Caco-2 (cell line): ENCODE measurements at regions not wholly inside any gene's neighbourhood (a gene's known extent, or its start where the extent isn't known, plus 50 kb on each side); places are given as distances from the start of the nearest gene placed in this dataset.

ENCODE experiments used
- BruUV-seq: library from RNA; stranded (reverse); fragments of 400-500 nt; replicated peaks from 2 replicates; lab custom pipeline; 2021; lab: Mats Ljungman, UMichigan
- CTCF ChIA-PET: fragments of 300-600 bp; sonication (Branson Sonifier 250); formaldehyde crosslinking; loops from one replicate; lab custom pipeline; 2022; ENCODE audit warnings: antibody characterized with exemption; lab: Charles Lee
- POLR2A ChIA-PET: fragments of 300-600 bp; sonication (Branson Sonifier 250); formaldehyde crosslinking; loops from one replicate; lab custom pipeline; 2022; ENCODE audit warnings: antibody characterized with exemption; lab: Charles Lee
- DNase-seq, 2 experiments: peaks; one replicate each; pipeline versions ENCODE4 v3.0.0 to v3.0.0-alpha.2; 2020 to 2022
- H3K27me3 ChIP-seq: replicated peaks from 2 replicates; pipeline ENCODE4 v1.6.0; 2011; ENCODE audit warnings: low read length; ENCODE audit not compliant: control insufficient read depth, insufficient read depth
- H3K36me3 ChIP-seq: 2 replicates; pipeline ENCODE4 v1.5.1; 2011; ENCODE audit warnings: low read length; ENCODE audit not compliant: control insufficient read depth, insufficient read depth
- H3K4me1 ChIP-seq: fragments of 250-450 bp; sonication (Bioruptor Pico); 2 replicates; pipeline ENCODE4 v1.5.1; 2020; ENCODE audit warnings: mild to moderate bottlenecking
- H3K4me3 ChIP-seq: 2 replicates; pipeline ENCODE4 v1.5.1; 2011; ENCODE audit warnings: low read depth, mild to moderate bottlenecking, control low read depth, low read length
- H3K9me3 ChIP-seq: fragments of 250-450 bp; sonication (Bioruptor Pico); 2 replicates; pipeline ENCODE4 v1.5.1; 2020; ENCODE audit warnings: mild to moderate bottlenecking, moderate library complexity
- H3K27ac Mint-ChIP-seq: one replicate; pipeline ENCODE4 v1.8.0; 2022; ENCODE audit warnings: mixed read lengths; ENCODE audit not compliant: unreplicated experiment
- H3K27me3 Mint-ChIP-seq: one replicate; pipeline ENCODE4 v1.8.0; 2022; ENCODE audit warnings: mixed read lengths; ENCODE audit not compliant: insufficient read depth, unreplicated experiment
- H3K36me3 Mint-ChIP-seq: one replicate; pipeline ENCODE4 v1.8.0; 2022; ENCODE audit warnings: mild to moderate bottlenecking, mixed read lengths; ENCODE audit not compliant: insufficient read depth, unreplicated experiment
- H3K4me1 Mint-ChIP-seq: one replicate; pipeline ENCODE4 v1.8.0; 2022; ENCODE audit warnings: low read depth, mixed read lengths; ENCODE audit not compliant: unreplicated experiment
- H3K4me3 Mint-ChIP-seq: one replicate; pipeline ENCODE4 v1.8.0; 2022; ENCODE audit warnings: mild to moderate bottlenecking, moderate library complexity, mixed read lengths; ENCODE audit not compliant: unreplicated experiment
- H3K9me3 Mint-ChIP-seq: one replicate; pipeline ENCODE4 v1.8.0; 2022; ENCODE audit warnings: mixed read lengths; ENCODE audit not compliant: unreplicated experiment
- CTCF ChIP-seq, 2 experiments: fragments of 200-600 bp in 1 of 2; IDR thresholded peaks; 1 replicate in 1 of 2; 2 replicates in 1 of 2; pipeline versions ENCODE4 v1.5.1 to v1.8.0; 2011 to 2022; ENCODE audit warnings: antibody characterized with exemption in 1 of 2, control low read depth in 1 of 2, inconsistent platforms in 1 of 2, low read depth in 1 of 2, low read length in 1 of 2, mild to moderate bottlenecking in 1 of 2, moderate library complexity in 1 of 2; ENCODE audit not compliant: insufficient read depth in 1 of 2, severe bottlenecking in 1 of 2, unreplicated experiment in 1 of 2
- intact Hi-C: fragments of 100-400 bp; cut with micrococcal nuclease; formaldehyde crosslinking; loops from one replicate; pipeline ENCODE4 v1.10.0; 2022; ENCODE audit not compliant: unreplicated experiment

GRCh38 chr14:26113911-26114640 lies 483.8 kb downstream of the NOVA1 start:
- Mint-ChIP-seq H3K4me3 (no peak overlapping the region), H3K27me3 (peaks cover 2% of the 10 kb centered on the region), H3K36me3 (no peaks in the 10 kb centered on the region), H3K4me1 (no peaks in the 10 kb centered on the region), H3K9me3 (peaks cover 4% of the 10 kb centered on the region), H3K27ac (no peak overlapping the region)
- Histone ChIP-seq H3K4me1 (no peaks in the 10 kb centered on the region), H3K4me3 (no peak overlapping the region), H3K9me3 (no peaks in the 10 kb centered on the region), H3K36me3 (no peaks in the 10 kb centered on the region), H3K27me3 (no peaks in the 10 kb centered on the region)
- ChIA-PET CTCF (no interaction called here), POLR2A (no interaction called here)
- no peak for TF ChIP-seq CTCF (IDR thresholded peaks at IDR 0.05; ENCODE audit: insufficient read depth in 1 of 2, low read depth in 1 of 2, low read length in 1 of 2, severe bottlenecking in 1 of 2, unreplicated experiment in 1 of 2)
- no peak for DNase-seq
- intact Hi-C loops: no loop called here
- no TSS peak for BruUV-seq

- Histone ChIP-seq H3K4me3 (no peak overlapping the region), H3K27me3 (no peaks in the 10 kb centered on the region), H3K4me1 (no peaks in the 10 kb centered on the region), H3K36me3 (no peaks in the 10 kb centered on the region), H3K9me3 (no peaks in the 10 kb centered on the region)
- Mint-ChIP-seq H3K9me3 (peaks cover 7% of the 10 kb centered on the region), H3K4me3 (no peak overlapping the region), H3K27me3 (peaks cover 11% of the 10 kb centered on the region), H3K36me3 (no peaks in the 10 kb centered on the region), H3K4me1 (no peaks in the 10 kb centered on the region), H3K27ac (no peak overlapping the region)
- ChIA-PET CTCF (no interaction called here), POLR2A (no interaction called here)
- no TSS peak for BruUV-seq
- no peak for DNase-seq
- intact Hi-C loops: no loop called here
- TF ChIP-seq CTCF (IDR thresholded peaks at IDR 0.05; ENCODE audit: insufficient read depth in 1 of 2, low read depth in 1 of 2, low read length in 1 of 2, severe bottlenecking in 1 of 2, unreplicated experiment in 1 of 2): no peak
Observed at GRCh38 chr14:26104717-26105116, 493.1 kb downstream of the NOVA1 start.

- H3K36me3 ChIP-seq: no peaks in the 10 kb centered on the region
- H3K9me3 ChIP-seq: no peaks in the 10 kb centered on the region
- intact Hi-C loops: no loop called here
- H3K4me3 ChIP-seq: no peak overlapping the region
- no peaks in the 10 kb centered on the region for H3K27me3 ChIP-seq
- Mint-ChIP-seq H3K27ac (no peak overlapping the region), H3K36me3 (no peaks in the 10 kb centered on the region), H3K9me3 (no peaks in the 10 kb centered on the region), H3K27me3 (peaks cover 3% of the 10 kb centered on the region), H3K4me1 (no peaks in the 10 kb centered on the region), H3K4me3 (no peak overlapping the region)
- no peaks in the 10 kb centered on the region for H3K4me1 ChIP-seq
- CTCF ChIA-PET: no interaction called here
- no TSS peak for BruUV-seq
- no peak for DNase-seq
- TF ChIP-seq CTCF (IDR thresholded peaks at IDR 0.05; ENCODE audit: insufficient read depth in 1 of 2, low read depth in 1 of 2, low read length in 1 of 2, severe bottlenecking in 1 of 2, unreplicated experiment in 1 of 2): no peak
- POLR2A ChIA-PET: no interaction called here
Observed at GRCh38 chr14:26097852-26098251, 500.0 kb downstream of the NOVA1 start.
